HG02763 (cell line): ENCODE measurements at regions not wholly inside any gene's neighbourhood (a gene's known extent, or its start where the extent isn't known, plus 50 kb on each side); places are given as distances from the start of the nearest gene placed in this dataset.
A peak's percentile ranks its signal among the peaks of the same experiment; 100 is the strongest.

Experiments
- ATAC-seq: cut with Tn5 transposase; IDR thresholded peaks from one replicate; pipeline ENCODE4 v1.9.1; 2021; ENCODE audit warnings: mild to moderate bottlenecking, moderate library complexity; ENCODE audit not compliant: unreplicated experiment

GRCh38 chr11:95717314-95717713 is 72.3 kb downstream of the FAM76B start:
- no peak for ATAC-seq

DNA sequence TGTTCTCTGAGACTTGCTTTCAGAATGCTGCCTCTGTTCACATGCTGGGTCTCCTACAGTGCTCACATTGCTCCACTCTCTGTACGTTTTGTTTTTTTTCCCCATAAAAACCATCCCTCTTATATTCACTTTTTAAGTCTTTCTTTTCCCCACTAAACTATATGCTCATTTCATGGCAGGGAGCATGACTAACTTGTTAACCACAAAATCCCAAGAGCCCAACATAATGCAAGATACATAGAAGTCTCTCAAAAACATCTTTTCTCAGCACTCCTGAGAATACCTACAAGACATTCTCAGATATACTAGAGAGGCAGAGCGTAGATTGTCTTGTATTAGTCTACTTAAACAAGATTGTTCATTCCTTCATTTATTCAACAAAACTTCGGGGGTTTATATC is 73.3 kb downstream of the FAM76B start:
- peak; percentile 3 for ATAC-seq

GRCh38 chr11:95715777-95716241 is 73.8 kb downstream of the FAM76B start:
- ATAC-seq = peak; percentile 84

- ATAC-seq = no peak
These were observed 74.5 kb downstream of the FAM76B start for GRCh38 chr11:95714843-95715776.

DNA sequence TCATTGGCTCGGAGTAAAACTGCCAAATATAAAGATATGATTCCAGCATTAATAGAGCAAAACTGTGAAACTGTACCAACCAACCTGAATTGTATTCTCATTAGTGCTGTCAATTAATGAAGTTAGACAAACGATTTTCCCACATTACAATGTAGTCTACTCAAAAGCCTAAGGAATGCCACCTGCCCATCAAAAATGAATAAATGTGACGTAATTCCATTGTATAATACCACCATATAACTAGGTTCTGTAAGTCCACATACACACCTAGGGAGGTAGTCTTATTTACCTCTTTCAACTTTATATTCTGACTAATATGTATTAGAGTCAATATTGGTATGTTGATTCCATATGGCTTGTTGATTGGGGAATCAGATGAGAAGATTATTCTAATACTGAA is 76.2 kb downstream of the FAM76B start:
- no peak for ATAC-seq

GRCh38 chr11:95711945-95712221 is 77.7 kb downstream of the FAM76B start:
- ATAC-seq = no peak

DNA sequence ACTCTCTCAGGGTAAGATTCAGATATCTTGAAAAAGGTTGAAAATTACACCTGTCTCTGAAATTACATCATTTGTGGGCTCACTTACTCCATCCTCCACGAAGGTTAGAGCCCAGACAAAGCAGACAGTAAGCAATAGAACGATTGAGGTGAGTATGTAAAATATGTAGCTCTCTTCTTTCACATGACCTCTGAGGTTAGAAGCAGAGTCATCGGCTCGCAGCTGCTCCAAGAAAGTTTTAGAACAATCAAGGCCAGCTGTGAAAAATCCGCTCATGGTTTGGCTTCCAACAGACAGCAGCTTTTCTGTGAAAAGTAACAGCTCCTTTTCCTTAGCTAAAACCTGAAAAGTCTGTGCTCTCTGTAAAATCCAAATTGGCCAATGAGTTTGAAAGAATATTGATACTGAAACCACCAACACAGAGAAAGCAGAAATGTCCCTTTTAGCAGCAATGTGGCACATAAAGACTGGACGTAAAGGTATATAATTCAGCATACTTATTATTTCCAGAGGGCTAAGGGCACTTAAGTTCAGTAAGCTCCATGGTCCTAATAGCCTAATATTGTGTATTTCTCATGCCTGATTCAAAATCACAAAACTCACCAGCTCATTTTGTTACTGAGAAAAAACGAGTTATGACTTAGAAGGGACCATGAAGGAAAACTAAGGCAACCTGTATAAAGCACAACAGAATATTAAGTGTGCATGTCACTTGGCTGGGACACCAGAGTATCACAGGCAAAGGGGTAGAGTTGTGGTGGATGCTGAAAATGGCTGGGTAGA is 78.2 kb downstream of the FAM76B start:
- ATAC-seq = peak; percentile 36

DNA sequence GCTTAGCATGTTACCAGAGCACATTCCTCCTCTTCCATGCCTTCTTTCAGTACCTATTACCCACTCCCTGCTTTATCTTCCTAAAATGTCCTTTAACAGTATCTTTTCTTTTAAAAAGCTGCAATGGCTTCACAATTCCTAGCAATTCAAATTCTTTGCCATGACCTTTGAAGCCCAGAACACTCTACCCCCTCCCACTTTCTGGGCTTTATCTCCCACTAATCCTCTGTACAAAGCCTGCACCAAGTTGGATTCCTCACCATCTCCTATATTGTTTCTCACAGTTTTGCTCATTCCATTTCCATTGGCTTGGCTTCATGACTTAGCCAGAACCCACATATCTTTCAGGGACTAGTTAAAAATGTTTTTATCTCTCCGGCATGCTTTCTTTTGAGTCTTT is 80.9 kb downstream of the FAM76B start:
- ATAC-seq = no peak

GRCh38 chr11:95706974-95707387 is 82.6 kb downstream of the FAM76B start:
- ATAC-seq = no peak

GRCh38 chr11:95705485-95706124 is 84.0 kb downstream of the FAM76B start:
- peak; percentile 76 for ATAC-seq

- ATAC-seq = no peak
These were observed 84.7 kb downstream of the FAM76B start for GRCh38 chr11:95704865-95705264.

GRCh38 chr11:95703049-95703448 is 86.5 kb downstream of the FAM76B start:
- no peak for ATAC-seq

DNA sequence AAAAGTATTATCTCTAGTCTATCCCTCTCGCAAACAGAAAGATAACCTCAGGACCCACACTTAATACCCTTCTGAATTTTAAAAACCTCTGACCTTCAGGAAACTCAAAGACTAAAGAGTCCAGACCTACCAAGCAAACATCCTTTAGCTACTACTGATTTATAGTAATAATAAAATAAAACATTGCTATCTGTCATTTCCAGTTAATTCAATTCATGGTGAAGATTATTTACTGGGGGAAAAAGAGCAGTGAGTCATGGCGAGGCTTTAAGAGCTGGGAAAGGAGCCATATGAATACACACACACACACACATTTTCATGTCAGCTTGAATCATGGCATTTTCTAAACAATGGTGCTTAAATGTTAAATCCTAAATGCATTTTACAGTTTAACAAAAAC is 87.1 kb downstream of the FAM76B start:
- no peak for ATAC-seq

GRCh38 chr11:95700471-95700817 is 89.1 kb downstream of the FAM76B start:
- peak; percentile 47 for ATAC-seq

DNA sequence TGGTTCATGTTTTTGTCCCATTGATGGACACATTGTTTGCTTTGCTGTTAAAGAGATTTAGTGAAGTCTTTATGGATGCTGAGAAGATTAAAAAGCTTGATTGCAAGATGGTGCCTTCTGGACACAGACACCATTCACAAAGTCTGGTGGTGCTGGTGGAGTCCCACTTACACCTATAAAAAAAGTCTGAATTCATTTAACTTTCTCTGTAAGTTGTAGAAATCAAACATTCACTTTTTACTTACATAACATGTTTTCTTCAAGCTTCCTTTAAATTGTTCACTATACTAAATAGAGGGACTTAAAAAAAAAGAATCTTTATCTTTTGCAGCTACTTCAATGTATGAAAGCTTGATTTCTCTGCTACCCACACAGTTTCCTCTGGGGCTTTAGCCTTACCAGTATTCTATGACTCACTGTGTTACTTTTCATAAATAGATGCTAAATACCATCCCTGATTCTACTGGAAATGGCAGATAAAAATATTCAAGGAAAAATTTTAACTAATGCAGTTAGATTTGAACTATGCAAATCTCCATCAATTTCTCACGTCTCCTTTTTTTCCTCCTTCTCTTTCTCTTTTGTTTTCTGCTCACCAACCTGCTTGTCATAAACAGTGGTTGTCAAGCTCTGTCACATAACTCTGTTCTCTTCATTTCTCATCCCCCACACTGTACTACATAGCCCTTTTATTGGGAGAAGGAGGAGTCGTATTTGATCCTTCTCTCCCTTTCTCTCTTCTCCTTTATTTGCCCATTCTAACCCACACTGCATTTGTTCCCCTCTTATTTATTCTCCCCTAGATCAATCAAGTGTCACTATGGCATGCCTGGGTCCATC is 89.7 kb downstream of the FAM76B start:
- peak; percentile 31 for ATAC-seq

DNA sequence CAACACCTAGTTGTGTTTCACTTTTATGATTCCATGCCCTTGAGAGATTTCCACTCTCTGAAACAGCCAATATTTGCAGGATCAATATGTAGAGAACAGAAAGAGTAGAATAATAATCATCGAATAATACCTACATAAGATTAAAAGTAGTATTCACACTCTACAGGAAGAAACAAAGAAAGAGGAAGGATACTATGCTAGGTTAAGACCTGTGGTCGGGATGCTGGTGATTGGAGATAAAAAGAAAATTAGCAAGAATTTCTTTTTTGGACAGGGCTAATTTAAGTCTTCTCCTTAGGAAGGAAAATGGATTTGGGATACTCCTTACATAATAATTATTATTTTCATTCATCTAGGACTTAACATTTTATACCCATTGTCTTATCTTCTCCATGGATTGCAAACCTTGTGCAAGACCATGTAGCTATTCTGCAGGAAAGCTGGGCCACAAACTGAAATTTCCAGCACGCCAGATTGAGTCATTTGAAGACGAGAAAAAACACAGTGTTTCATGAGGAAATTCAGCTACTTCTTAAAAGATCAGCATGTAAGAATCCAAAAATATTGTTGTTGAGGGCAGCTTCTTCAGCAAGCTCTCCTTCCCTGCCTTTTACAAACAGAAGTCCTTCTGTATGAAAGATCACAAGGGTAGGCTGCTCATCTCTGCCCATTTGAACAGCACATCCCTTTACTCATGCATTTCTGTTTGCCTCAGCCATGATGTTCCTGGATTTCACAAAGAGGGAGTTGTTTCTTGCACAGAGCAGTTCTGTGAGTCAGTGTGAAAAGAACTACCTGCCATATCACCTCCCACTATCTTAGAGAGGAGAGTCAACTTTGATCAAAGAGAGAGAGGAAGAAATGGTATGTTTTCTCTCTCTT is 90.7 kb downstream of the FAM76B start:
- ATAC-seq = no peak

- no peak for ATAC-seq
These were observed 91.8 kb downstream of the FAM76B start for GRCh38 chr11:95697614-95698408.

GRCh38 chr11:95695181-95695580 is 94.4 kb downstream of the FAM76B start:
- ATAC-seq = no peak

GRCh38 chr11:95693298-95693697 is 96.3 kb downstream of the FAM76B start:
- ATAC-seq = no peak
